SK-N-SH (cell line): ENCODE measurements at regions not wholly inside any gene's neighbourhood (a gene's known extent, or its start where the extent isn't known, plus 50 kb on each side); places are given as distances from the start of the nearest gene placed in this dataset.

Experiments
- CTCF ChIA-PET: fragments of 300-600, 350-600 bp; formaldehyde crosslinking; extraction: SDS; loops from one replicate; lab custom pipeline; 2021; lab: Yijun Ruan, JAX
- POLR2A ChIA-PET: fragments of 350-600 bp; sonication (Branson Sonifier 250); formaldehyde crosslinking; extraction: SDS; loops from one replicate; lab custom pipeline; 2020; ENCODE audit warnings: antibody characterized with exemption, inconsistent platforms; lab: Yijun Ruan, JAX
- DNase-seq: peaks from one replicate; pipeline ENCODE4 v3.0.0; 2012
- H2AFZ ChIP-seq: fragments of 200-600 bp; sonication (generic); 2 replicates; pipeline ENCODE4 v1.8.1; 2016; ENCODE audit warnings: antibody characterized with exemption, mild to moderate bottlenecking, low read depth
- H3F3A ChIP-seq: fragments of 200-600 bp; sonication (generic); replicated peaks from 2 replicates; pipeline ENCODE3; 2016; ENCODE audit warnings: antibody characterized with exemption, mild to moderate bottlenecking; ENCODE audit not compliant: insufficient read depth
- H3K27ac ChIP-seq, 2 experiments: fragments of 200-500 bp in 1 of 2; fragments of 200-600 bp in 1 of 2; sonication (Bioruptor generic) in 1 of 2; sonication (generic), shearing (Covaris generic) in 1 of 2; 2 replicates each; pipeline versions ENCODE4 v1.5.1 to v1.6.1; 2014 to 2016; ENCODE audit warnings: low read depth in 2 of 2, inconsistent platforms in 1 of 2, low read length in 1 of 2, mild to moderate bottlenecking in 1 of 2, mixed read lengths in 1 of 2
- H3K27me3 ChIP-seq: fragments of 200-600 bp; sonication (generic), shearing (Covaris generic); 2 replicates; pipeline ENCODE4 v1.6.1; 2016; ENCODE audit warnings: mixed run types; ENCODE audit not compliant: insufficient read depth
- H3K36me3 ChIP-seq, 2 experiments: fragments of 200-500 bp in 1 of 2; fragments of 200-600 bp in 1 of 2; sonication (Bioruptor generic) in 1 of 2; sonication (generic) in 1 of 2; replicated peaks in 1 of 2; 2 replicates each; pipeline versions ENCODE3 to v1.5.1; 2014 to 2016; ENCODE audit warnings: low read length in 1 of 2, mild to moderate bottlenecking in 1 of 2; ENCODE audit not compliant: insufficient read depth in 2 of 2, control insufficient read depth in 1 of 2
- H3K4me1 ChIP-seq, 2 experiments: fragments of 200-500 bp in 1 of 2; fragments of 200-600 bp in 1 of 2; sonication (Bioruptor generic) in 1 of 2; sonication (generic), shearing (Covaris generic) in 1 of 2; 2 replicates each; pipeline versions ENCODE4 v1.5.1 to v1.6.1; 2014 to 2016; ENCODE audit warnings: low read depth in 1 of 2, low read length in 1 of 2, mixed run types in 1 of 2; ENCODE audit not compliant: insufficient read depth in 2 of 2, control insufficient read depth in 1 of 2
- H3K4me2 ChIP-seq: fragments of 200-600 bp; sonication (generic), shearing (Covaris generic); 2 replicates; pipeline ENCODE4 v1.6.1; 2017; ENCODE audit warnings: mixed run types
- H3K4me3 ChIP-seq, 2 experiments: fragments of 200-500 bp in 1 of 2; fragments of 200-600 bp in 1 of 2; sonication (Bioruptor generic) in 1 of 2; sonication (generic), shearing (Covaris generic) in 1 of 2; 2 replicates each; pipeline versions ENCODE4 v1.5.1 to v1.8.1; 2014 to 2016; ENCODE audit warnings: low read depth in 2 of 2, inconsistent platforms in 1 of 2, low read length in 1 of 2, mild to moderate bottlenecking in 1 of 2, mixed read lengths in 1 of 2, moderate library complexity in 1 of 2
- H3K79me2 ChIP-seq: fragments of 200-600 bp; sonication (generic); 2 replicates; pipeline ENCODE4 v1.8.1; 2017; ENCODE audit warnings: mild to moderate bottlenecking; ENCODE audit not compliant: insufficient read depth
- H3K9ac ChIP-seq: fragments of 200-600 bp; sonication (generic); 2 replicates; pipeline ENCODE4 v1.6.1; 2017; ENCODE audit warnings: mixed run types
- H3K9me2 ChIP-seq: fragments of 200-600 bp; sonication (generic); 2 replicates; pipeline ENCODE4 v1.6.1; 2017; ENCODE audit warnings: mixed run types
- H3K9me3 ChIP-seq: fragments of 200-600 bp; sonication (generic); 2 replicates; pipeline ENCODE4 v1.6.1; 2017; ENCODE audit warnings: mixed run types, mild to moderate bottlenecking, moderate library complexity
- H4K20me1 ChIP-seq: fragments of 200-600 bp; sonication (generic); 2 replicates; pipeline ENCODE4 v1.6.1; 2017; ENCODE audit warnings: mild to moderate bottlenecking, mixed run types; ENCODE audit not compliant: insufficient read depth
- CHD2 ChIP-seq: fragments of 150-350 bp; IDR thresholded peaks from 2 replicates; pipeline ENCODE4 v1.6.1; 2018; ENCODE audit warnings: low read length; ENCODE audit not compliant: partially characterized antibody
- ELF1 ChIP-seq: IDR thresholded peaks from 2 replicates; pipeline ENCODE4 v1.4.0; 2012
- GATA2 ChIP-seq: sonication (generic); formaldehyde crosslinking; IDR thresholded peaks from 2 replicates; pipeline ENCODE4 v1.5.0; 2020; ENCODE audit warnings: mild to moderate bottlenecking, missing genetic modification reagents
- JUND ChIP-seq: IDR thresholded peaks from 2 replicates; pipeline ENCODE4 v1.4.0; 2012
- MEF2A ChIP-seq: IDR thresholded peaks from 2 replicates; pipeline ENCODE4 v1.4.0; 2012; ENCODE audit warnings: low read depth, borderline replicate concordance
- NFIC ChIP-seq: IDR thresholded peaks from 2 replicates; pipeline ENCODE4 v1.4.0; 2012; ENCODE audit warnings: borderline replicate concordance
- NRF1 ChIP-seq: IDR thresholded peaks from 2 replicates; pipeline ENCODE4 v1.6.1; 2012; ENCODE audit warnings: low read depth, mild to moderate bottlenecking, low read length
- PBX3 ChIP-seq: IDR thresholded peaks from 2 replicates; pipeline ENCODE4; 2012
- RFX5 ChIP-seq: IDR thresholded peaks from 2 replicates; pipeline ENCODE4 v1.6.1; 2012; ENCODE audit warnings: mild to moderate bottlenecking, improper control_type of control experiment, low read length
- RXRA ChIP-seq: IDR thresholded peaks from 2 replicates; pipeline ENCODE4 v1.4.0; 2012; ENCODE audit warnings: low read depth, mild to moderate bottlenecking, borderline replicate concordance
- SIN3A ChIP-seq: IDR thresholded peaks from 2 replicates; pipeline ENCODE4 v1.6.1; 2012; ENCODE audit warnings: low read depth, mild to moderate bottlenecking, low read length, moderate library complexity, borderline replicate concordance
- SMC3 ChIP-seq: IDR thresholded peaks from 2 replicates; pipeline ENCODE4 v1.6.1; 2012; ENCODE audit warnings: low read depth, low read length, improper control_type of control experiment
- TCF12 ChIP-seq: IDR thresholded peaks from 2 replicates; pipeline ENCODE4 v1.4.0; 2012
- USF1 ChIP-seq: IDR thresholded peaks from 2 replicates; pipeline ENCODE4 v1.4.0; 2012; ENCODE audit warnings: low read depth, borderline replicate concordance
- YY1 ChIP-seq: IDR thresholded peaks from 2 replicates; pipeline ENCODE4 v1.4.0; 2012; ENCODE audit warnings: low read depth, mild to moderate bottlenecking
- WGBS: methylation state at CpG from one replicate; pipeline ENCODE4 v1.1.6; 2017; ENCODE audit warnings: low lambda C conversion rate; 5-methylcytosine and 5-hydroxymethylcytosine counted together
- TF ChIP-seq, protein P1 (sequence below): fragments of 150-350 bp; IDR thresholded peaks from 2 replicates; pipeline ENCODE4 v1.6.1; 2017; ENCODE audit warnings: antibody characterized with exemption, low read length, low read depth, borderline replicate concordance
- TF ChIP-seq, protein P2 (sequence below): IDR thresholded peaks from 2 replicates; pipeline ENCODE4 v1.6.1; 2012; ENCODE audit warnings: mild to moderate bottlenecking, low read depth, low read length, moderate library complexity
- TF ChIP-seq, protein P3 (sequence below): fragments of 200-600 bp; sonication (generic); IDR thresholded peaks from 2 replicates; pipeline ENCODE4 v1.6.1; 2017; ENCODE audit warnings: antibody characterized with exemption, mild to moderate bottlenecking, moderate library complexity

DNA sequence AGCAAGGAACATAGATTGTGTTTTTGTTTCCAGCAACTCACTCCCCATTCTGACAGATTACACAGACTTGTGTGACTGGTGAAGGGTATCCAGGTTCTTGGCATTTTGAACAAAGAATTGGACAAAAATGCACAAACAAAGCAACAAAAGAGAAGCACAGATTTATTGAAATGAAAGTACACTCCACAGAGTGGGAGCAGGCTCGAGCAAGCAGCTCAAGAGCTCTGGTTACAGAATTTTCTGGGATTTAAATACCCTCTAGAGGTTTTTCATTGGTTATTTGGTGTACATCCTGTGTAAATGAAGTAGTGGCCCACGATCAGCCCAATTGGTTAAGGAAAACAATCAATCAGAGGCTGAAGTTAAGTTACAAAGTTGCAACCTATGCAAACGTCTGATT is 155.0 kb upstream of the JADE1 start:
- H3K9me3 ChIP-seq = no peaks in the 10 kb centered on the region
- H3K4me3 ChIP-seq = no peak overlapping the region
- no peaks in the 10 kb centered on the region for H3F3A ChIP-seq
- H3K36me3 ChIP-seq = no peaks in the 10 kb centered on the region
- CTCF ChIA-PET = interaction anchor here (1.0 kb wide), 1 partner anchor 200 kb away, joined by 3 read pairs; no protein-coding TSS in a partner anchor
- H3K4me1 ChIP-seq = no peaks in the 10 kb centered on the region
- POLR2A ChIA-PET = no interaction called here
- no peak overlapping the region for H3K9ac ChIP-seq
- no peak overlapping the region for H2AFZ ChIP-seq
- no peaks in the 10 kb centered on the region for H4K20me1 ChIP-seq
- H3K27ac ChIP-seq = no peak overlapping the region
- WGBS = 45% methylated on average over 3 of the region's 3 CpGs
- TF ChIP-seq NRF1 (no peak), SMC3 (no peak), YY1 (no peak), GATA2 (CRISPR knock-in tag) (no peak), NFIC (no peak), MEF2A (no peak), USF1 (no peak), JUND (no peak), CHD2 (no peak), PBX3 (no peak), ELF1 (no peak), RFX5 (no peak), TCF12 (no peak), RXRA (no peak), SIN3A (no peak)
- TF ChIP-seq, protein P1, sequence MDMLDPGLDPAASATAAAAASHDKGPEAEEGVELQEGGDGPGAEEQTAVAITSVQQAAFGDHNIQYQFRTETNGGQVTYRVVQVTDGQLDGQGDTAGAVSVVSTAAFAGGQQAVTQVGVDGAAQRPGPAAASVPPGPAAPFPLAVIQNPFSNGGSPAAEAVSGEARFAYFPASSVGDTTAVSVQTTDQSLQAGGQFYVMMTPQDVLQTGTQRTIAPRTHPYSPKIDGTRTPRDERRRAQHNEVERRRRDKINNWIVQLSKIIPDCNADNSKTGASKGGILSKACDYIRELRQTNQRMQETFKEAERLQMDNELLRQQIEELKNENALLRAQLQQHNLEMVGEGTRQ = no peak
- TF ChIP-seq, protein P2, sequence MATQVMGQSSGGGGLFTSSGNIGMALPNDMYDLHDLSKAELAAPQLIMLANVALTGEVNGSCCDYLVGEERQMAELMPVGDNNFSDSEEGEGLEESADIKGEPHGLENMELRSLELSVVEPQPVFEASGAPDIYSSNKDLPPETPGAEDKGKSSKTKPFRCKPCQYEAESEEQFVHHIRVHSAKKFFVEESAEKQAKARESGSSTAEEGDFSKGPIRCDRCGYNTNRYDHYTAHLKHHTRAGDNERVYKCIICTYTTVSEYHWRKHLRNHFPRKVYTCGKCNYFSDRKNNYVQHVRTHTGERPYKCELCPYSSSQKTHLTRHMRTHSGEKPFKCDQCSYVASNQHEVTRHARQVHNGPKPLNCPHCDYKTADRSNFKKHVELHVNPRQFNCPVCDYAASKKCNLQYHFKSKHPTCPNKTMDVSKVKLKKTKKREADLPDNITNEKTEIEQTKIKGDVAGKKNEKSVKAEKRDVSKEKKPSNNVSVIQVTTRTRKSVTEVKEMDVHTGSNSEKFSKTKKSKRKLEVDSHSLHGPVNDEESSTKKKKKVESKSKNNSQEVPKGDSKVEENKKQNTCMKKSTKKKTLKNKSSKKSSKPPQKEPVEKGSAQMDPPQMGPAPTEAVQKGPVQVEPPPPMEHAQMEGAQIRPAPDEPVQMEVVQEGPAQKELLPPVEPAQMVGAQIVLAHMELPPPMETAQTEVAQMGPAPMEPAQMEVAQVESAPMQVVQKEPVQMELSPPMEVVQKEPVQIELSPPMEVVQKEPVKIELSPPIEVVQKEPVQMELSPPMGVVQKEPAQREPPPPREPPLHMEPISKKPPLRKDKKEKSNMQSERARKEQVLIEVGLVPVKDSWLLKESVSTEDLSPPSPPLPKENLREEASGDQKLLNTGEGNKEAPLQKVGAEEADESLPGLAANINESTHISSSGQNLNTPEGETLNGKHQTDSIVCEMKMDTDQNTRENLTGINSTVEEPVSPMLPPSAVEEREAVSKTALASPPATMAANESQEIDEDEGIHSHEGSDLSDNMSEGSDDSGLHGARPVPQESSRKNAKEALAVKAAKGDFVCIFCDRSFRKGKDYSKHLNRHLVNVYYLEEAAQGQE = no peak
- TF ChIP-seq, protein P3, sequence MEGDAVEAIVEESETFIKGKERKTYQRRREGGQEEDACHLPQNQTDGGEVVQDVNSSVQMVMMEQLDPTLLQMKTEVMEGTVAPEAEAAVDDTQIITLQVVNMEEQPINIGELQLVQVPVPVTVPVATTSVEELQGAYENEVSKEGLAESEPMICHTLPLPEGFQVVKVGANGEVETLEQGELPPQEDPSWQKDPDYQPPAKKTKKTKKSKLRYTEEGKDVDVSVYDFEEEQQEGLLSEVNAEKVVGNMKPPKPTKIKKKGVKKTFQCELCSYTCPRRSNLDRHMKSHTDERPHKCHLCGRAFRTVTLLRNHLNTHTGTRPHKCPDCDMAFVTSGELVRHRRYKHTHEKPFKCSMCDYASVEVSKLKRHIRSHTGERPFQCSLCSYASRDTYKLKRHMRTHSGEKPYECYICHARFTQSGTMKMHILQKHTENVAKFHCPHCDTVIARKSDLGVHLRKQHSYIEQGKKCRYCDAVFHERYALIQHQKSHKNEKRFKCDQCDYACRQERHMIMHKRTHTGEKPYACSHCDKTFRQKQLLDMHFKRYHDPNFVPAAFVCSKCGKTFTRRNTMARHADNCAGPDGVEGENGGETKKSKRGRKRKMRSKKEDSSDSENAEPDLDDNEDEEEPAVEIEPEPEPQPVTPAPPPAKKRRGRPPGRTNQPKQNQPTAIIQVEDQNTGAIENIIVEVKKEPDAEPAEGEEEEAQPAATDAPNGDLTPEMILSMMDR = no peak
- H3K27me3 ChIP-seq = no peaks in the 10 kb centered on the region
- H3K9me2 ChIP-seq = no peaks in the 10 kb centered on the region
- no peaks in the 10 kb centered on the region for H3K79me2 ChIP-seq
- no peak overlapping the region for H3K4me2 ChIP-seq
- DNase-seq = no peak
